Prostate gland (tissue), 2 donors: ENCODE measurements at regions not wholly inside any gene's neighbourhood (a gene's known extent, or its start where the extent isn't known, plus 50 kb on each side); places are given as distances from the start of the nearest gene placed in this dataset.

Experiments used
- DNase-seq: peaks from one replicate; pipeline ENCODE4 v3.0.0-alpha.2; 2019; ENCODE audit warnings: low spot score
- H3K27ac ChIP-seq, 2 donors: fragments of 200-600 bp; sonication (generic); 2 replicates each; pipeline ENCODE4 v1.5.1; 2017 to 2019
- H3K27me3 ChIP-seq: fragments of 200-600 bp; sonication (generic); replicated peaks from 2 replicates; pipeline ENCODE4 v1.5.1; 2019; ENCODE audit not compliant: insufficient read depth
- H3K36me3 ChIP-seq, 2 donors: fragments of 200-600 bp; sonication (generic); 1 replicate in 1 of 2; 2 replicates in 1 of 2; pipeline versions ENCODE4 v1.5.1 to v1.8.1; 2017 to 2019
- H3K4me1 ChIP-seq: fragments of 200-600 bp; sonication (generic); replicated peaks from 2 replicates; pipeline ENCODE4 v1.5.1; 2019
- H3K4me3 ChIP-seq, 2 donors: fragments of 200-600 bp; sonication (generic); 2 replicates each; pipeline ENCODE4 v1.5.1; 2017 to 2019
- H3K9me3 ChIP-seq: fragments of 200-600 bp; sonication (generic); 2 replicates; pipeline ENCODE4 v1.5.1; 2017
- CTCF ChIP-seq, 4 experiments: fragments of 200-600 bp in 2 of 4; fragments of 450-650 bp in 2 of 4; sonication (generic) in 2 of 4; IDR thresholded peaks; 1 replicate in 3 of 4; 2 replicates in 1 of 4; pipeline ENCODE4 v1.5.1; 2016 to 2019; ENCODE audit warnings: antibody characterized with exemption in 4 of 4, mild to moderate bottlenecking in 2 of 4, moderate library complexity in 2 of 4
- POLR2A ChIP-seq: fragments of 450-650 bp; IDR thresholded peaks from one replicate; pipeline ENCODE4 v1.6.1; 2016; ENCODE audit warnings: antibody characterized with exemption, mild to moderate bottlenecking
- POLR2AphosphoS5 ChIP-seq: sonication (generic); formaldehyde crosslinking; IDR thresholded peaks from one replicate; pipeline ENCODE4 v1.6.1; 2017; ENCODE audit warnings: antibody characterized with exemption
- WGBS: methylation state at CpG from one replicate; pipeline ENCODE4 v1.1.5; 2018; 5-methylcytosine and 5-hydroxymethylcytosine counted together
- intact Hi-C: fragments of 100-400 bp; cut with DNase I; formaldehyde crosslinking; loops from one replicate; pipeline ENCODE4 v1.14.2; 2022

GRCh38 chr18:70994116-70994515 lies 705.3 kb downstream of the SOCS6 start:
- intact Hi-C loops = no loop called here
- WGBS = 83% methylated on average over 3 of the region's 3 CpGs
- Histone ChIP-seq H3K4me3 (no peak overlapping the region), H3K4me1 (no peaks in the 10 kb centered on the region), H3K36me3 (no peaks in the 10 kb centered on the region), H3K27me3 (no peaks in the 10 kb centered on the region), H3K27ac (no peak overlapping the region), H3K9me3 (no peaks in the 10 kb centered on the region)
- DNase-seq = no peak
- no peak for TF ChIP-seq POLR2A
- TF ChIP-seq POLR2AphosphoS5 = no peak
- no peak for TF ChIP-seq CTCF (IDR thresholded peaks at IDR 0.05)

GRCh38 chr18:70991577-70991976 lies 702.7 kb downstream of the SOCS6 start:
- H3K9me3 ChIP-seq = no peaks in the 10 kb centered on the region
- H3K4me3 ChIP-seq = no peak overlapping the region
- H3K36me3 ChIP-seq = no peaks in the 10 kb centered on the region
- no peaks in the 10 kb centered on the region for H3K4me1 ChIP-seq
- no peak for TF ChIP-seq POLR2A
- TF ChIP-seq CTCF (IDR thresholded peaks at IDR 0.05) = no peak
- TF ChIP-seq POLR2AphosphoS5 = no peak
- no peaks in the 10 kb centered on the region for H3K27me3 ChIP-seq
- intact Hi-C loops = no loop called here
- H3K27ac ChIP-seq = no peak overlapping the region
- no peak for DNase-seq

- H3K4me1 ChIP-seq = no peaks in the 10 kb centered on the region
- no peaks in the 10 kb centered on the region for H3K27me3 ChIP-seq
- no peaks in the 10 kb centered on the region for H3K9me3 ChIP-seq
- H3K4me3 ChIP-seq = no peak overlapping the region
- DNase-seq = no peak
- no peak for TF ChIP-seq POLR2A
- no peak for TF ChIP-seq POLR2AphosphoS5
- no peak for TF ChIP-seq CTCF (IDR thresholded peaks at IDR 0.05)
- intact Hi-C loops = no loop called here
- H3K36me3 ChIP-seq = no peaks in the 10 kb centered on the region
- no peak overlapping the region for H3K27ac ChIP-seq
- WGBS = 95% methylated on average over 1 of the region's 1 CpG
Observed at GRCh38 chr18:70985948-70986347, 697.1 kb downstream of the SOCS6 start.

- no peaks in the 10 kb centered on the region for H3K4me1 ChIP-seq
- H3K9me3 ChIP-seq = no peaks in the 10 kb centered on the region
- 86% methylated on average over 2 of the region's 2 CpGs for WGBS
- DNase-seq = no peak
- H3K27me3 ChIP-seq = no peaks in the 10 kb centered on the region
- TF ChIP-seq POLR2AphosphoS5 = no peak
- no peak for TF ChIP-seq CTCF (IDR thresholded peaks at IDR 0.05)
- TF ChIP-seq POLR2A = no peak
- intact Hi-C loops = no loop called here
- no peak overlapping the region for H3K27ac ChIP-seq
- no peaks in the 10 kb centered on the region for H3K36me3 ChIP-seq
- no peak overlapping the region for H3K4me3 ChIP-seq
Observed at GRCh38 chr18:70982292-70982691, 693.4 kb downstream of the SOCS6 start.

GRCh38 chr18:70981400-70982140 lies 692.7 kb downstream of the SOCS6 start:
- no peak overlapping the region for H3K27ac ChIP-seq
- no peaks in the 10 kb centered on the region for H3K4me1 ChIP-seq
- H3K36me3 ChIP-seq = no peaks in the 10 kb centered on the region
- H3K27me3 ChIP-seq = no peaks in the 10 kb centered on the region
- WGBS = 58% methylated on average over 6 of the region's 6 CpGs
- no peak for DNase-seq
- TF ChIP-seq POLR2AphosphoS5 (no peak), POLR2A (no peak), CTCF (IDR thresholded peaks at IDR 0.05) (no peak)
- intact Hi-C loops = no loop called here
- no peak overlapping the region for H3K4me3 ChIP-seq
- no peaks in the 10 kb centered on the region for H3K9me3 ChIP-seq
